HG02840 (cell line): ENCODE measurements at regions not wholly inside any gene's neighbourhood (a gene's known extent, or its start where the extent isn't known, plus 50 kb on each side); places are given as distances from the start of the nearest gene placed in this dataset.
"Not testable (repeated sequence)": the region's sequence is repeated elsewhere in the genome, so short reads cannot be mapped to it uniquely, and the experiment has no call there.

Experiments
- ATAC-seq: cut with Tn5 transposase; IDR thresholded peaks from one replicate; pipeline ENCODE4 v1.9.1; 2021; ENCODE audit warnings: mild to moderate bottlenecking, moderate library complexity, moderate number of reproducible peaks; ENCODE audit not compliant: unreplicated experiment, low FRiP score

DNA sequence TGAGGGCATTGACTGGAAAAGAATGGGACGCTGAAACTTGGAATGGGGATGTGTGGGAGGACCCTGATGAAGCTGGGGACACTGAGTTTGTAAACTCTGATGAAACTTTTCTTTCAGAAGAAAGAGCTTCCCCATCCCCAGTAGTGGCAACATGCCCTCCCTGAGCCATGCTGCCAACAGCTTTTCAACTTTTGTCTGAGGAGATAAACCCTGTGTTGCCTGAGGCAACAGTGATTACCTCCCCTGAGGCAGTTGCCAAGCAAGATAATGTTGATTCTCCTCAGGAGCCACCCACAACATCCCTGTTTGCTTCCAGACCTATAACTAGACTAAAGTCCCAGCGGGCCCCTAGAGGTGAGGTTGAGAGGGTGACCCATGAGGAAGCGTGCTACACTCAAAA lies 134.2 kb upstream of the DAB1 start:
- ATAC-seq = not testable (repeated sequence)

DNA sequence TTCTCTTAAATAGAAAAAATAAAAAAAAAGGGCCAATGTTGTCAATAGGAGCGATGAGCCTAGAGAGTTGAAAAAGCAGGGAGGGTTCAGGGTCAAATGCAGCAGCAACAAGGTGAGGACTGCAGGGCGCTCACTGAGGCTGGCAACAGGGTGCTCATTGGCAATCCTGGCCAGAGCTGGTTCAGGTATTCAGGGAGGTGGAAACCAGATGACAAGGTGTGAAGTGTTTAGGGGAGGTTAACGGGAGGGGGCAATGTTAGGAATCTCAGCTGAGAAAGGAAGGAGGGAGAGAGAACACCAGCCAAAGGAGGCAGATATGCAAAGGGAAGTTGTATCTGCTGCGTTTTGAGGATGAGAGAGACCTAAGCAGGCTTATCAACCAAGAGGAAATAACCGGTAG lies 129.8 kb upstream of the DAB1 start:
- no peak for ATAC-seq

DNA sequence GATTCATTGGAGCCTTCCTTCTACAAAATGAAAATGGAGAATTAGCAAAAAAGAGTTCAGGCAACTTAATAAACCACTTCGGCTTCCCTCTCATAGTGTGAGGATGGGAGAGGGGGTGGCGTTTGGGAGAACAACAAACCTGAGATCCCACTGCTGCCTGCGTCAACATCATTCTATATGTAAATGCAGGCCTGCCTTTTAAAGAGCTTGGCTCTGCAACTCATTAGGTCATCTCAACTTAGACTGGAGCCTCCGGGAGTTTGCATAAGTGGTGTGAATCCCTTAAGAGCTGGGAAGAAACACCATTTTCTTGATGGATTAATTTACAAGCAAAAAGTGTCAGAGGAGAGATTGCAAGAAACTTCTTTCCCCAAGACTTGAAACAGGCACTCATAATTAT lies 127.6 kb upstream of the DAB1 start:
- ATAC-seq = no peak

DNA sequence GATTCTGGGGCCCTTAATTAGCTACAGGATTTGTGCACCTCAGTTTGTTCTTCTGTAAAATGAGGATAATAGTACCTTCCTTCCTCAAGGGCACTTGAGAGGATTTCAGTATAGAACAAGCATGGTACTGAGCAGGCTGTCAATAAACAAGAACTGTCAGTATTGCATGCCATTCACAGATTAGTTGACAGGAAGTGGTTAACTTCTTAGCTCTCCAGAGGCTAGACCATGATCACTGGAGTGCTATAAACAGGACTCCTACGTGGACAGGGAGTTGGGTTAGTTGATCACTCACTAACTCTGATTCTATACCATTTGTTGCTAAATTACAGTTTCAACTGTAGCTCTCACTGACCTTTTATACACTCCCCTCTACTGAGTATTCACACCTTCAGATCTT lies 126.2 kb upstream of the DAB1 start:
- ATAC-seq = no peak

DNA sequence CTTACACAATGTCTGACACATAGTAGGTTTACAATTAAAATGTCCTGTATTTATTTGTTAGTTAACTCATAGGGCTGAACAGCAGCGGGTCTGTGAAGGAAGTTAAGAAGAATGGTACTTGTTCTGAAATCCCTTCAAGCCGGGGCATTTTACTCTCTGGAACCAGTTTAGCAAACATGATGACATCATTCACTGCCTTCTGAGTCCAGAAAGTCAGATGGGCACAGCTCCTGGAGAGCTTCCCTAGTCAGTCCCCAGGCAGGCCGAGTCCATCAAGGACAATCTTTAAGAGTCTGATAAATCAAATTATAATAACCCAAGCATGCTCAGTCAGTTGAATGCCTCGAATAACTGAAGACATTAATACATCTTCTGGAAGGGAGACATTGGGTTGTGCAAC lies 125.4 kb upstream of the DAB1 start:
- ATAC-seq = no peak

DNA sequence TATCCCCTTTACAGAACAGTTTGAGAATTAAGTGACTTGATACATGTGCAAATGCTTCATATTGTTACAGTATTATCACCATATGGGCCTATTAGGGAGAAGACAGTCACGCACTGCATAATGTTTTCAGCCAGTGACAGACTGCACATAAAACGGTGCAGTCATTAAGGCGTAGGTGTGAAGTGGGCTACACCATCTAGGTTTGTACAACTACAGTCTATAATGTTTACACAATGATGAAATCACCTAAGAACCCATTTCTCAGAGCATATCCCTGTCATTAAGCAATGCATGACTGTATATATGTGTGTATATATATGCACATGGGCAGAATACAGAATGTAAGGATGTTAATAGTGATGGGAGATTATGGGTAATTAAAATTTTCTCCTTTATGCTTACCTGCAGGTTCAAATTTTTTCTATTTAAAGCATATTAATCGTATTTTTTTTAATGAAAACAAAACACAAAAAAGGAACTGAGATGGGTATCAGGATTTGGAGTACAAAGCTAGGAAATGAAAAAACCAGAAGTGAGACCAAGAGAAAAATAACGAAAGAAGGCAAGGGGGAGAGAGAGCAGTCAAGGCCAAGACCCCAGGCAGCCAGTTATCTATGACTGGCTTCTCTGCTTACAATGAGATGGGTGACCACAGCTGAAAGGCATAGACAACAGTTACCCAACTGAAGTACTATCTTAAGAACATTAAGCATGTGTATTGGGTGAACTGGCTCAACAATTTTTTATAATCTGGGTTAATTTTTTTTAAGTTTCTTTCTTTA lies 122.9 kb upstream of the DAB1 start:
- ATAC-seq = no peak

DNA sequence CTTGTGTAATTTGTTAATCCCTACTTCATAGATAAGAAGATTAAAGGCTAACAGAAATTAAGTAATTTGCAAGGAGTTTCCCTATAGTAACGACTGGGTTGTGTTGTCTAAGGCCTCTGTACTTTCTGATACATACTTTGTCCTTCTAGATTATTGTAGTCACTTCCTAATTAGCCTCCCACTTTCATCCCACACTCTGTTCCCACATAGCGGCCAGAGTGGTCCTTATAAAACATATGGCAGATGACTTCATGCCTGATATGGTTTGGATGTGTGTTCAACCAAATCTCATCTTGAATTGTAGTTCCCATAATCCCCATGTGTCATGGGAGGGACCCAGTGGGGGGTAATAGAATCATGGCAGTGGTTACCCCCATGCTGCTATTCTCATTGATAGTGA lies 120.5 kb upstream of the DAB1 start:
- no peak for ATAC-seq

DNA sequence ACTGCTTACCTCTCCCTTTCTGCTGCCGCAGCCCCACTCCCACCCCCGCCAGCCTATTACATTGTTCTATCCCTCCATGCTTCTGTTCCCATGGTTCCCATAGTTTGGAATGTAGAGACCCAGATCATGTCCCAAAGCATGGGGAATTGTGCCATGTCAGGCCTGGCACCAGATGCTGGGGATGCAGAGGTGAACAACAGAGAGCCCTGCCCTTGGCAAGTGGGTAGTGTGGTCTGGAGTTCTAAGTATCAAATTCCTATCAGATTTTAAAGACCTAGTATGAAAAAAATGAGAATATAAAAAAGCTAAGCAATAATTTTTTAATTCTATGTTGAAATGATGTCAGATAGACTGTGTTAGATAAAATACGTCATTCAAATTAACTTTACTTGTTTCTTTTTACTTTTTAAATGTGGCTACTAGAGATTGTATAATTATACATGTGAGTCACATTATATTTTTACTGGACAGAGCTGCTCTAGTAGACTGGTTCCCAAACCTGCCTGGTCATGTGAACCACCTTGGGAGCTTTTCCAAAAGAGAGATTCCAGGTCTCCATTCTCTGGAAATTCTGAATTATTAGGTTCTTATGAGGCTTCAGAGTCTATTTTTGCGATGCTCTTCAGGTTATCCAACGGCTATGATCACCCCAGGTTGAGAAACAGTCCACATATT lies 113.0 kb upstream of the DAB1 start:
- ATAC-seq = no peak

DNA sequence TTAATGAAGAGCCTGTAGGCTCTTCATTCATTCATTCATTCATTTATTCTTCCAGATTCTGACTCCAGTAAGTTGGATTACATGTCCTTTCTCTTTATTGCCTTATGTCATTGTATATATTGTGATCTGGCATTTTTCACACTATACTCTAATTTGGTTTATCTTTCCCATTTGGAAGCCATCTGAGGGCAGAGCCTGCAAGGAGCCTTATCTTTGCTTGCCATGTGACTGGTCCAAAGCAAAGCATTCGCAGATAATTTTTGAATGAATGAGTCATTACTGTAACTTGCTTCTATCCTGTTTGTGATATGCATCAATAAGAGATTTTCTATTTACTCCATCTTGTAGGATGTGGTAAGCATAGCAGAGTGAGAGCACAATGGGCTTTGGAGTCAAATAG lies 108.4 kb upstream of the DAB1 start:
- ATAC-seq = no peak

DNA sequence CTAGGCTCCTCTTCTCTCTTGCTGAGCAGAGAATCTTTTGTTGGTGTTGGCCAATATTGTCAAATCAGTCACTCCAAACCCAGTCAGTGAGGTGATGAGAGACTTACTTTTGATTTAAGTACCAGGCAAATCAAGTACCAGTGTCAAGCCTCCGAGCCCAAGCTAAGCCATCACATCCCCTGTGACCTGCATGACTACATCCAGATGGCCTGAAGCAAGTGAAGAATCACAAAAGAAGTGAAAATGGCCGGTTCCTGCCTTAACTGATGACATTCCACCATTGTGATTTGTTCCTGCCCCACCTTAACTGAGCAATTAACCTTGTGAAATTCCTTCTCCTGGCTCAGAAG lies 107.0 kb upstream of the DAB1 start:
- ATAC-seq = not testable (repeated sequence)

DNA sequence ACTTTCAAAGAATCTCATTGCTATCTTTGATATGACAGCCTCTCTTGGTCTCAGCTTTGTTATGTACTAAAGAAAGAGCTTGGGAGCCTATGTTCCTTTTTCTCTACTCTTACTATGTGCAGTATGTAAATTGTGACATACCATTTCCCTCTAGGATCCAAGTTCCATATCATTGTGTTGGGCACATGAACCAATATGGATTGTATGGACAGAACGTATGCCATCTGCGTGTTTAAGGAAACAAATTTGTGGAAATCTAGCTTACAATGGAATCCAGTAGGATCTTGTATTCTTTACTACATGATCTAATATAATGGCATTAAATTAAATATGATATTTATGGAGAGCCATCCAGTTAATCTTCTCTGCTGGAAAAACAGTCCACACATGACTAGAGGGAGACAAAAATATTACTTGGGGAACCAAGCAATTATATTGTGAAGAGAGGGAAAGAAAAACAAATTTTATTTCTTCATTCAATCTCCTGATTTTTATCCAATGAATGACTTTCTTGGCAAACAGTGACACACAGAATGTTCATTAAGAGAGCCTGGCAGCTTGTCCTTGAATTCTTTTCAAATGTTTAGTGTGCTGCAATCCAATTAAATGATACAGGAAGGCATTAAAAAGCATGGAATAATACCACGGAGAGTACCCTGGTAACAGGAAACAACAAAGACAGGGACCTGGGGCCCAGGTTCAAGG lies 106.5 kb upstream of the DAB1 start:
- no peak for ATAC-seq

DNA sequence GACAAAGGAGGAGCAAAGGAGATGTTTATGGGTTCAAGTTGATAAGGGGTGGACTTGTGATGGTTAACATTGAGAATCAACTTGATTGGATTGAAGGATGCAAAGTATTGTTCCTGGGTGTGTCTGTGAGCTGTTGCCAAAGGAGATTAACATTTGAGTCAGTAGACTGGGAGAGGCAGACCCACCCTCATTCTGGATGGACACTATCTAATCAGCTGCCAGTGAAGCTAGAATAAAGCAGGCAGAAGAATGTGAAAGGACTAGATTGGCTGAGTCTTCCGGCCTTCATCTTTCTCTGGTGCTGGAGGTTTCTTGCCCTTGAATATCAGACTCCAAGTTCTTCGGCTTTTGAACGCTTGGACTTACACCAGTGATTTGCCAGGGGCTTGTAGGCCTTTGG lies 98.7 kb upstream of the DAB1 start:
- no peak for ATAC-seq

DNA sequence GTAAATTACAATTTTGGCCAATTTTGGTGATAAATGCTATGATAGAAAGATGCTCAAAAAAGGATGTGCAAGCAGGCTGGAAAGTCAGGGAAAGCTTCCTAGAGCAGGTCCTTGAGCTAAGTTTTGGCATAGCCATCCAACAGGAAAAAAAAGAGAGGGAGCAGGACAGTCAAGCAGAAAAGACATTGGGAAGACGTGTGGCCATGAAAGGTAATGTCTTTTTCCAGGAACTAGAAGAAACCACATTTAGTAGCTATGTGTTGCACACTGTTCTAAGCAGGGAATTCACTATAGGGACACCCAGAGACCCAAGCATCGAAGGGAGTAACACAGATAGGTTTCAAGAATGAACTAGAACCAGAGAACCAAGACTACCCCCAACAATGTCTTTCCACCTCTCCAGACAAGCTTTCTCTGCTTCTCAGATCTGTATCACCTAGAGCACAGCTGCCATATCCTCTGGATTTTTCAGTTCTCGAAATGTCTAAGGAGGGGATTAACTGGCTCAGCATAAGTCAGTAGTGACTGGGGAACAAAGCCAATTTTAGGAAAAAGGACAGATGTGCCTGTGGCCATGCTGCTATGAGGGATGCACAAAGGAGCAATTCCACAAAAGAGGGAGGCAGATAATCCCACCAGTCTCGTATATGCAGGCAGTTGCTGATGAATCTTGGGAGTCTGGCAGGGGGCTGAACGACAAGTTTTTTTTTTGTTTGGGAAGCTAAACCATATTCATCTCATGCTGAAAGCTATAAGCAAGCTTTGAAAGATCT lies 97.1 kb upstream of the DAB1 start:
- no peak for ATAC-seq

DNA sequence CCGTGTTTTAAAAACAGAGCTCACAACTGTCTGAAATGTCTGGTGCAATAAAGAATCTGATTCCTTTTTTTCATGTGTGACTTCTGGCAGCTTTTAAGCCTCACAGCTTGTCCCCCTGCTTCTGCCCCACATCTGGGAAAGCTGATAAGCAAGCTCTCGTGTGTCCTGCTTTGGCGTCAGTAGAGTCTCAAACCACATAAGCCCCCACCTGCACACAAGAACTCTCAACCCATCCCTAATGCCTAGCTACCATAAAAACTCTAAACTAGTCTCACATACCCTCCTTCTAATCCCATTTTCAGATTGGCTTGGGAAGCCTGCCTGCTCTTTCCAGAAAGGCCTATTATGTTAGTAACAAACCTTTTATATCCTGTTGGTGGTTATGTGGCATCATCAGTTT lies 94.6 kb upstream of the DAB1 start:
- ATAC-seq = no peak

DNA sequence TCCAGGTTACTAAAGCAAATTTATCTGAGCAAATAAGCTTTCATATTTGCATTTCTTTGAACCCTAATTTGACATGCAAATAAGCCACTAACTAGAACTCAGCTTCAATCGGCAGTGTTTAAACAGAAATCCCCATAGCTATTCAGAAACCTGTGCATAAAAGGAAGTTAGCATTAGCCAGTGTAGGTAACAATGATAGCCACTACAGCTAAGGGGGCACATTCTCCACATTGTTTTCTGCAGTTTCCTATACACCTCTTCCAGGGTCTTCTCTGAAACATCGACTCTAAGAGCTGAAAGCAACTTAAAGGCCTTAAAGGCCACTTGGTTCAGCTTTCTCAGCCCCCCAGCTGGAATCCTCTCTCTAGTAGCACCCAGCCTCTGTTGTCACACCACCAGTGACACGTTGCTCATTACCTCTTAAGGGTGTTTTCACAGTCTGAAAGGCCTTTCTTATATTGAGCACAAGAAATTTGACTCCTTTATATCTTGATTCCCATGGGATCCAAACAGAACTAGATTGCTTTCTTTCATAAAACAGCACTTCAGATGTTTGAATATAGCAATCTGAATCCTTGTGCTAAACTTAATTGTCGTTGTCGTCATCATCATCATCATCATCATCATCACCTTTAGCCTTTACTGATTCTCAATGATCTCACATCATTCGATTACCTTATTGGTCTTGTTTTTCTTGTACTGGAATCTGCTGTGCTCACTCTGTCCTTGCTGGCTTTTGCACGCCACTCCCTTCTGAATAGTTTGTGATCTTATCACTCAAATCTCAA lies 93.9 kb upstream of the DAB1 start:
- ATAC-seq = no peak

DNA sequence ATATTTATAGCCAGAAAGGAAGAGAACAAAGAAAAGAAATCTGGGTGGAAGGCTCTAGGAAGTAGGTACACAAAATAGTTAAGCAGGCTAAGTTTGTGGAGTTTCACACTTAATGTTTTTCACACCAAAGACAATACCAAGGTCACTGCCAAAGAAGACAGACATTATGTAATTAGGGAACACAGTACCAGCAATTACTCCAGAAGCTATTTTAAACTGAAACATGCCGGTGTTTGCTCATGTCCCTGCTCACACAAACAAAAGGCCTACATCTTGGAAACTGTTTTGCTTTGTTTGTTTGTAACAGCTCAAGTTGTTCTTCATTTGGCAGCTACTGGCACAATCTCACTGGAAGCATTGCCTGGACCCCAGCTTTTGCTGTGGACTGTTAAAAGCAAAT lies 88.5 kb upstream of the DAB1 start:
- ATAC-seq = no peak

DNA sequence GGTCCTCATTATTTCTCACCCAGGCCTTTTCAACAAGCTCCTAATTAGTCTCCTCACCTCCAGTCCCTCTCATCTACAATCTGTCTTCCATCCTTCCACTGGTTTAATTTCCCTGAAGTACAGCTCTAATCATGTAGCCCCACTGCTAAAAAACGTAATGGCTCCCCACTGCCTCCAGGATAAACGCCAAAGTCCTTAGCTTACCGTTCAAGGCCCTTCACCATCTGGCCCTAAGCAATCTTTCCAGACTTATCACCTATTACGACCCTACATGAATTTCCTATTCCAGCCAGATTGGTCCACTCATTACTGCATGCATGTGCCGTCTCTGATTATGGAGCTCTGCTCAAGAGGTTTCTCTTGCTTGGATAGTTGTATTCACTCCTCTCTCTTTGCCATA lies 83.1 kb upstream of the DAB1 start:
- ATAC-seq = no peak

DNA sequence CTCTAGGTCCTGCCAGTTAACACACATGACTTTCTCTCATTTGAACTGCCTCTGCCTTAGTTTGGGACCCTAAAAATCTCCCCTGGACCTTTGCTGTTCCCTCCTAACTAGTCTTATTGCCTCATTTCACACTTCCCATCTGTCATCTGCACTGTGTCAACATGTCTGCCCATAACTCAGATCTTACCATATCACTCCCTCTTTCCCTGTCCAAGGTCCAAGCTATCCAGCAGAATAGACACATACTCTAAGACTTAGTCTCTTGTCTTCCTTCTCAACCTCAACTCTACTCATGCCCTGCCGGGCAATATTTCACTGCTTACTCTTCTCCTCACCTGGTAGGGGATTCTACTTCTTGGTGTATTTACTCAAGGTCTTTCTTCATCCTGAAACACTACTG lies 79.5 kb upstream of the DAB1 start:
- ATAC-seq = no peak

DNA sequence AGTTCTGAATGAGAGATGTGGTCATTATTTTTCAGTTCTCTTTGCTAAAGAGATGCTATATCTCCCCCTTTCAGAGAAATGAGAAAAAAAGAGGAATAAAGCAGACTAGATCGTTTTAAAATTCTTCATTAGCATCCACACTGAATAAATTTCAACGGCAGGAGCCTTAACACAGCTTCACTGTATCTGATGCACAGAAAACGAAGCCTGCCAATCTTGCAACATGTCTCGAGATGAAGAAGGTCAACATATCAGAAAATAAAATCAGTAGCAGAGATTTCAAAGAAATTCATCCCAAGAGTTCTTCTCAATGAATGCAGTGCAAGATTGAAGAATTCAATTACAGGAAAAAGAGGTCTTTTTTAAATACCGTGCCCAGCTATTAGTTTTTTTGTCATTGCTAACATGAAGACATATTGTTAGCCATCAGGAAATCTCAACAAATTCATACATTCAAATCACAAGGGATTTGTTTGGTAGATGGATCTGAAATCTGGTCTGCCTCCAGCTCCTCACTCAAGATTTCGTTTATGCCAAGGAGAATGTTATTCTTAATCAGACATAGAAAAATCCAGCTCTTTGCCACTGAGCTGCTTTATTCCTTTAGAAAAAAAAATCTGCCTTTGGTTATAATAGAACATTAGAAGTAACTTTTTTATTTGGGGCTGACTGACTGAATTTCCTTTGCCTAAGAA lies 76.4 kb upstream of the DAB1 start:
- no peak for ATAC-seq
